ENCODE measurements at regions not wholly inside any gene's neighbourhood (a gene's known extent, or its start where the extent isn't known, plus 50 kb on each side); places are given as distances from the start of the nearest gene placed in this dataset.

DNA sequence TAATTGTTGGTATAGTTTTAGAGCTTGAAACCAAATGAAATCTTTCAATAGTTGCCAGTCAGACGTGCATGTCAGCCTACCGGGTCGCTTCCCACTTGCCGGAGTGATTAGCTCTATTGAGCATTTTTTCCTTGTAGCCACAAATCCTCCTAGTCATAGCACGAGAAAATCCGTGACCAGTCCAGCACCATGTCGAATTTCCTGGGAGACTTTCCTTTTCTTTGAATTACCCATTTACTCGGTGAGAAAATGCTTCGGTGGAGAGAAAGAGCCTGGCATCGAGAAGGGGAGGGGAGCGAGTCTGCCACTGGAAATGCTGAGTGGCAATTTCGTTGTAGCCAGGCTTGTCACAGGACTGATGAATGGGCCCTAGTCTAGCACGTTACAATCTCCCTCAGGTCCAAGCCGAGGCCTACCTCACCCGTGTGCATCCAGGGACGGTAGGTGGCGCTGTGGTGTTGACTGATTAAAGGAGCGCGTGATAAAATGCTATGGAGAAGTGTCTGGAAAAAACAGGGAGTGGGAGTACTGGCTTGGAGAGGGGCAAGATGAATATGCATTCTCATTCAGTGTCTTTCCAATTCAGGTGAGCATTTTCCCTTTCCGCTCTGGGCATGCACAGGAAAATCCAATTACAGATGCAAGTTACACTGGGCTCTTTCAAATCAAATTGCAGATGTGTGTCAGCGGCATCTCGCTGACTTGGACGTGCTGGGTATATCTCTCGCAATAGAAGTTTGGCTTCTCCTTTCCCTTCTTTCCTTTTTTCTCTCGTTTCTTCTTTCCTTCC, 238.8 kb downstream of the EDEM1 start (continued):
- peak; percentile 84 for TF ChIP-seq ARID3A (IDR thresholded peaks at IDR 0.05; ENCODE audit: borderline replicate concordance, low read depth, low read length)
- TF ChIP-seq MYC (IDR thresholded peaks at IDR 0.05; ENCODE audit: low read depth, low read length): peak; percentile 83
- no peak for TF ChIP-seq MYC (CRISPR knock-in tag; IDR thresholded peaks at IDR 0.05; ENCODE audit: borderline replicate concordance, low read depth)
- TF ChIP-seq ZNF592 (IDR thresholded peaks at IDR 0.05): 0 out of 2 replicates have a peak, but pooled peaks have one; percentile 50
- peak; percentile 49 to 58; a peak in 2 of 4 replicates for TF ChIP-seq TRIM24 (IDR thresholded peaks at IDR 0.05)
- TF ChIP-seq HCFC1 (IDR thresholded peaks at IDR 0.05; ENCODE audit: low read depth, low read length): peak; percentile 6; the same call in 1 of the 2 replicates
- peak; percentile 51 for TF ChIP-seq EP300 (IDR thresholded peaks at IDR 0.05; ENCODE audit: low read length)
- TF ChIP-seq, protein P1, sequence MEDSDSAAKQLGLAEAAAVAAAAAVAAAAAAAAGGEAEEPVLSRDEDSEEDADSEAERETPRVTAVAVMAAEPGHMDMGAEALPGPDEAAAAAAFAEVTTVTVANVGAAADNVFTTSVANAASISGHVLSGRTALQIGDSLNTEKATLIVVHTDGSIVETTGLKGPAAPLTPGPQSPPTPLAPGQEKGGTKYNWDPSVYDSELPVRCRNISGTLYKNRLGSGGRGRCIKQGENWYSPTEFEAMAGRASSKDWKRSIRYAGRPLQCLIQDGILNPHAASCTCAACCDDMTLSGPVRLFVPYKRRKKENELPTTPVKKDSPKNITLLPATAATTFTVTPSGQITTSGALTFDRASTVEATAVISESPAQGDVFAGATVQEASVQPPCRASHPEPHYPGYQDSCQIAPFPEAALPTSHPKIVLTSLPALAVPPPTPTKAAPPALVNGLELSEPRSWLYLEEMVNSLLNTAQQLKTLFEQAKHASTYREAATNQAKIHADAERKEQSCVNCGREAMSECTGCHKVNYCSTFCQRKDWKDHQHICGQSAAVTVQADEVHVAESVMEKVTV (CRISPR knock-in tag; IDR thresholded peaks at IDR 0.05): peak; percentile 92
- peak; percentile 64; the same call in 1 of the 2 replicates for TF ChIP-seq MTA3 (IDR thresholded peaks at IDR 0.05; ENCODE audit: borderline replicate concordance)
- peak; percentile 49 to 59; a peak in 3 of 4 replicates for TF ChIP-seq MLLT1 (IDR thresholded peaks at IDR 0.05)
- 0 out of 2 replicates have a peak, but pooled peaks have one; percentile 21 for TF ChIP-seq KLF16 (IDR thresholded peaks at IDR 0.05)
- TF ChIP-seq THRB (CRISPR knock-in tag; conservative IDR thresholded peaks at IDR 0.05): 0 out of 2 replicates have a peak, but pooled peaks have one; percentile 17
- TF ChIP-seq MAZ (CRISPR knock-in tag; conservative IDR thresholded peaks at IDR 0.05 in 1 of 2, IDR thresholded peaks at IDR 0.05 in 1 of 2): peak in 1 of 2 experiments; percentile 65; a peak in 2 of 4 replicates
- peak; percentile 77 for TF ChIP-seq RB1 (IDR thresholded peaks at IDR 0.05; ENCODE audit: low read depth)
- TF ChIP-seq NBN (IDR thresholded peaks at IDR 0.05; ENCODE audit: low read depth): peak; percentile 76; the same call in 1 of the 2 replicates
